Progenitor cell of endocrine pancreas (in vitro differentiated cells): ENCODE measurements at regions not wholly inside any gene's neighbourhood (a gene's known extent, or its start where the extent isn't known, plus 50 kb on each side); places are given as distances from the start of the nearest gene placed in this dataset.

Experiments used
- DNase-seq: peaks from one replicate; pipeline ENCODE4 v3.0.0; 2021; ENCODE audit warnings: low spot score; ENCODE audit not compliant: unreplicated experiment
- H3K27ac Mint-ChIP-seq: 2 replicates; pipeline ENCODE4 v1.8.0; 2021; ENCODE audit warnings: mild to moderate bottlenecking, moderate library complexity, mixed read lengths
- H3K27me3 Mint-ChIP-seq: 2 replicates; pipeline ENCODE4 v1.8.0; 2021; ENCODE audit warnings: mixed read lengths
- H3K36me3 Mint-ChIP-seq: 2 replicates; pipeline ENCODE4 v1.8.0; 2022; ENCODE audit warnings: mixed read lengths; ENCODE audit not compliant: insufficient read depth
- H3K4me1 Mint-ChIP-seq: 2 replicates; pipeline ENCODE4 v1.8.0; 2021; ENCODE audit warnings: low read depth, mixed read lengths
- H3K4me3 Mint-ChIP-seq: 2 replicates; pipeline ENCODE4 v1.8.0; 2021; ENCODE audit warnings: low read depth, mild to moderate bottlenecking, moderate library complexity, mixed read lengths
- H3K9me3 Mint-ChIP-seq: 2 replicates; pipeline ENCODE4 v1.8.0; 2021; ENCODE audit warnings: low read depth, mixed read lengths
- TF ChIP-seq, protein P1 (sequence below): fragments of 200-600 bp; sonication (generic); IDR thresholded peaks from one replicate; pipeline ENCODE4 v1.5.0; 2021; ENCODE audit warnings: antibody characterized with exemption, mild to moderate bottlenecking; ENCODE audit not compliant: unreplicated experiment

DNA sequence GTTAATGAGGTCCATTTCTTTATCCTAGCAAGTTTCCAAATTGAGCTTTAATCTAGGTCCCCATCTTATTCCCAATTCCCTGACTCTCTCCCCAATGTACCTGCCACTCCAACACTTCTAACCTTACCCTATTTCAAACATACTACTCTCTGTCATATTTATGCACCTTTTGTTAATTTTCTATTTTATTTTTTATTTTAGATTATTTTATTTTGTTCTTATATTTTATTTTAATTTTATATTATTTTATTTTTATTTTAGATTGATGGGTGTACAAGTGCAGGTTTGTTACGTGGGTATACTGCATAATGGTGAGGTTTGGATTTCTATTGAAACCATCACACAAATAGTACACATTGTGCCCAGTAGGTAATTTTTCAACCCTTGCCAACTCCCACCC lies 333.9 kb upstream of the ERCC4 start:
- TF ChIP-seq, protein P1, sequence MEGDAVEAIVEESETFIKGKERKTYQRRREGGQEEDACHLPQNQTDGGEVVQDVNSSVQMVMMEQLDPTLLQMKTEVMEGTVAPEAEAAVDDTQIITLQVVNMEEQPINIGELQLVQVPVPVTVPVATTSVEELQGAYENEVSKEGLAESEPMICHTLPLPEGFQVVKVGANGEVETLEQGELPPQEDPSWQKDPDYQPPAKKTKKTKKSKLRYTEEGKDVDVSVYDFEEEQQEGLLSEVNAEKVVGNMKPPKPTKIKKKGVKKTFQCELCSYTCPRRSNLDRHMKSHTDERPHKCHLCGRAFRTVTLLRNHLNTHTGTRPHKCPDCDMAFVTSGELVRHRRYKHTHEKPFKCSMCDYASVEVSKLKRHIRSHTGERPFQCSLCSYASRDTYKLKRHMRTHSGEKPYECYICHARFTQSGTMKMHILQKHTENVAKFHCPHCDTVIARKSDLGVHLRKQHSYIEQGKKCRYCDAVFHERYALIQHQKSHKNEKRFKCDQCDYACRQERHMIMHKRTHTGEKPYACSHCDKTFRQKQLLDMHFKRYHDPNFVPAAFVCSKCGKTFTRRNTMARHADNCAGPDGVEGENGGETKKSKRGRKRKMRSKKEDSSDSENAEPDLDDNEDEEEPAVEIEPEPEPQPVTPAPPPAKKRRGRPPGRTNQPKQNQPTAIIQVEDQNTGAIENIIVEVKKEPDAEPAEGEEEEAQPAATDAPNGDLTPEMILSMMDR: no peak
- Mint-ChIP-seq H3K9me3 (no peaks in the 10 kb centered on the region), H3K4me3 (no peak overlapping the region), H3K4me1 (peaks cover 2% of the 10 kb centered on the region), H3K36me3 (no peaks in the 10 kb centered on the region), H3K27ac (peak overlapping the region; percentile 59), H3K27me3 (no peaks in the 10 kb centered on the region)
- DNase-seq: no peak

GRCh38 chr16:13587181-13587580 lies 332.8 kb upstream of the ERCC4 start:
- TF ChIP-seq, protein P1: no peak
- no peak overlapping the region for H3K27ac Mint-ChIP-seq

GRCh38 chr16:13594823-13595222 lies 325.1 kb upstream of the ERCC4 start:
- TF ChIP-seq, protein P1: no peak
- Mint-ChIP-seq H3K9me3 (no peaks in the 10 kb centered on the region), H3K27me3 (peaks cover 3% of the 10 kb centered on the region), H3K36me3 (no peaks in the 10 kb centered on the region), H3K27ac (peak overlapping the region; percentile 59), H3K4me3 (no peak overlapping the region), H3K4me1 (peaks cover 10% of the 10 kb centered on the region)
- DNase-seq: no peak

More at GRCh38 chr16:13587181-13587580, 332.8 kb upstream of the ERCC4 start:
- DNase-seq: no peak
- H3K27me3 Mint-ChIP-seq: no peaks in the 10 kb centered on the region
- no peaks in the 10 kb centered on the region for H3K36me3 Mint-ChIP-seq
- H3K9me3 Mint-ChIP-seq: no peaks in the 10 kb centered on the region
- no peak overlapping the region for H3K4me3 Mint-ChIP-seq
- H3K4me1 Mint-ChIP-seq: peaks cover 2% of the 10 kb centered on the region

DNA sequence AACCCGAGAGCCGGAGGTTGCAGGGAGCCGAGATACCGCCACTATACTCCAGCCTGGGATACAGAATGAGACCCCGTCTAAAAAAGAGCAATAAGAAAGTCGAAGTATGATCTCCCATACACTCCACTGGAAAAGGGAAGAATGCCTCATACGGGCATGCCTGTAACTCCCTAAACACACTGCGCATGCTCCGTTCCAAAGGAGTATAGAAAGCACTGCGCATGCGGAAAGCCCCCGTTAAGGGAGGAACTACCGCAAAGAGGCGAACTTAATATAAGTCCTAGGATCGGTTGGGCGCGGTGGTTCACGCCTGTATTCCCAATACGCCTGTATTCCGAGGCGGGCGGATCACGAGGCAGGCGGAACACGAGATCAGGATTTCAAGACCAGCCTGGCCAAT lies 313.1 kb upstream of the ERCC4 start:
- Mint-ChIP-seq H3K9me3 (peaks cover 2% of the 10 kb centered on the region), H3K27me3 (no peaks in the 10 kb centered on the region), H3K27ac (no peak overlapping the region), H3K4me3 (no peak overlapping the region), H3K36me3 (no peaks in the 10 kb centered on the region), H3K4me1 (peaks cover 26% of the 10 kb centered on the region)
- no peak for DNase-seq
- TF ChIP-seq, protein P1: no peak

GRCh38 chr16:13607289-13607688 lies 312.7 kb upstream of the ERCC4 start:
- no peak overlapping the region for H3K27ac Mint-ChIP-seq
- H3K4me1 Mint-ChIP-seq: peaks cover 27% of the 10 kb centered on the region
- no peak overlapping the region for H3K4me3 Mint-ChIP-seq

More at GRCh38 chr16:13607289-13607688, 312.7 kb upstream of the ERCC4 start:
- TF ChIP-seq, protein P1: no peak
- H3K9me3 Mint-ChIP-seq: peaks cover 2% of the 10 kb centered on the region
- H3K27me3 Mint-ChIP-seq: no peaks in the 10 kb centered on the region
- H3K36me3 Mint-ChIP-seq: no peaks in the 10 kb centered on the region
- DNase-seq: no peak
